Dermis microvascular lymphatic vessel endothelial cell (primary cell): ENCODE measurements at regions not wholly inside any gene's neighbourhood (a gene's known extent, or its start where the extent isn't known, plus 50 kb on each side); places are given as distances from the start of the nearest gene placed in this dataset.
A peak's percentile ranks its signal among the peaks of the same experiment; 100 is the strongest.

Experiments used
- DNase-seq, 2 donors: peaks; one replicate each; pipeline versions ENCODE4 v3.0.0 to v3.0.0-alpha.2; 2010; ENCODE audit warnings: low read depth in 2 of 2

- DNase-seq, result peak in 1 of 2 donors; percentile 62
These were observed 50.6 kb upstream of the YWHAQ start for GRCh38 chr2:9681427-9681817.

- DNase-seq, result no peak
These were observed 54.8 kb upstream of the YWHAQ start for GRCh38 chr2:9685637-9686036.

- DNase-seq, result no peak
These were observed 55.3 kb upstream of the YWHAQ start for GRCh38 chr2:9686061-9686460.

- peak; percentile 80 to 99 for DNase-seq
These were observed 59.5 kb upstream of the YWHAQ start for GRCh38 chr2:9690252-9690651.

- DNase-seq, result peak; percentile 11 to 60
These were observed 60.1 kb upstream of the YWHAQ start for GRCh38 chr2:9690716-9691498.

GRCh38 chr2:9692456-9693195 is 61.8 kb upstream of the YWHAQ start:
- DNase-seq, result no peak

- DNase-seq, result no peak
These were observed 62.3 kb upstream of the YWHAQ start for GRCh38 chr2:9693196-9693491.

GRCh38 chr2:9693646-9694045 is 62.8 kb upstream of the YWHAQ start:
- DNase-seq, result no peak

- no peak for DNase-seq
These were observed 64.0 kb upstream of the YWHAQ start for GRCh38 chr2:9694661-9695234.

GRCh38 chr2:9695941-9696340 is 65.1 kb upstream of the YWHAQ start:
- no peak for DNase-seq

- DNase-seq, result no peak
These were observed 65.9 kb upstream of the YWHAQ start for GRCh38 chr2:9696731-9697130.

GRCh38 chr2:9697909-9698308 is 67.1 kb upstream of the YWHAQ start:
- no peak for DNase-seq

GRCh38 chr2:9699139-9700108 is 68.6 kb upstream of the YWHAQ start:
- DNase-seq, result peak in 1 of 2 donors; percentile 34

- DNase-seq, result no peak
These were observed 69.3 kb upstream of the YWHAQ start for GRCh38 chr2:9700109-9700495.

- peak in 1 of 2 donors; percentile 10 for DNase-seq
These were observed 71.8 kb upstream of the YWHAQ start for GRCh38 chr2:9702604-9703084.

- peak in 1 of 2 donors; percentile 51 for DNase-seq
These were observed 72.4 kb upstream of the YWHAQ start for GRCh38 chr2:9703085-9703678.

GRCh38 chr2:9703701-9704221 is 73.0 kb upstream of the YWHAQ start:
- peak in 1 of 2 donors; percentile 67 for DNase-seq

GRCh38 chr2:9704600-9704999 is 73.8 kb upstream of the YWHAQ start:
- DNase-seq, result no peak

- no peak for DNase-seq
These were observed 74.4 kb upstream of the YWHAQ start for GRCh38 chr2:9705196-9705595.

- DNase-seq, result no peak
These were observed 76.2 kb upstream of the YWHAQ start for GRCh38 chr2:9707008-9707407.

- DNase-seq, result no peak
These were observed 76.9 kb upstream of the YWHAQ start for GRCh38 chr2:9707611-9708160.
